RWPE2 (cell line): ENCODE measurements at regions not wholly inside any gene's neighbourhood (a gene's known extent, or its start where the extent isn't known, plus 50 kb on each side); places are given as distances from the start of the nearest gene placed in this dataset.

Experiments used
- ATAC-seq: fragments of 200-7000 bp; cut with Tn5 transposase; 3 replicates; pipeline ENCODE4 v1.9.1; 2021; ENCODE audit warnings: low read depth
- DNase-seq: peaks from one replicate; pipeline ENCODE4 v3.0.0-alpha.2; 2020; ENCODE audit warnings: low spot score
- H3K27ac ChIP-seq: fragments of 450-650 bp; 2 replicates; pipeline ENCODE4 v1.5.1; 2017; ENCODE audit warnings: mild to moderate bottlenecking; ENCODE audit not compliant: poor library complexity, severe bottlenecking
- H3K27me3 ChIP-seq: fragments of 250-450 bp; sonication (Bioruptor Pico); 2 replicates; pipeline ENCODE4 v1.5.1; 2021; ENCODE audit warnings: mild to moderate bottlenecking, moderate library complexity; ENCODE audit not compliant: insufficient read depth, poor library complexity, severe bottlenecking
- H3K36me3 ChIP-seq: fragments of 250-450 bp; sonication (Bioruptor Pico); 2 replicates; pipeline ENCODE4 v1.5.1; 2020; ENCODE audit warnings: low read depth, mild to moderate bottlenecking, moderate library complexity
- H3K4me1 ChIP-seq: fragments of 250-450 bp; sonication (Bioruptor Pico); 2 replicates; pipeline ENCODE4 v1.5.1; 2021; ENCODE audit warnings: mild to moderate bottlenecking, moderate library complexity; ENCODE audit not compliant: insufficient read depth, poor library complexity, severe bottlenecking
- H3K4me3 ChIP-seq: fragments of 250-450 bp; sonication (Bioruptor Pico); 2 replicates; pipeline ENCODE4 v1.5.1; 2021; ENCODE audit warnings: mild to moderate bottlenecking, moderate library complexity; ENCODE audit not compliant: severe bottlenecking
- H3K9me3 ChIP-seq: fragments of 250-450 bp; sonication (Bioruptor Pico); 2 replicates; pipeline ENCODE4 v1.5.1; 2021; ENCODE audit warnings: mild to moderate bottlenecking, moderate library complexity; ENCODE audit not compliant: severe bottlenecking
- CTCF ChIP-seq: fragments of 450-650 bp; IDR thresholded peaks from one replicate; pipeline ENCODE4 v1.5.1; 2017; ENCODE audit warnings: mild to moderate bottlenecking, moderate library complexity; ENCODE audit not compliant: poor library complexity, severe bottlenecking

DNA sequence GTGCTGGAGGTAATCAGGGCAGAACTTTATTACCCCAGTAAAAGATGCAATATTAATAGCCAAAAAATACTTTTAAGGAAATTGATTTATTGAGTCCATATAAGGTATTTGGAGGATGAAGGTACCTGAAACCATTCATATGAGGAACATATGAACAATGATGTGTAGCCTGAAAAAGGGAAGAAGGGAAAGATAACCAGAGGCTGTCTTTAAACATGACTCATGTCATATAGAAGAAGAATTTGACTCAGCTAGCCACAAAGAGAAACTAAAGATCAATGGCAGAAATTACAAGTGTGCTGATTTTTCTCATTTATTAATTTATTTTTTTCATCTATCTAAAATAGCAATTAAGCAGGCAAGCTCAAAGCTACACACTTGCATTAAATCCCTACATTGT lies 136.2 kb upstream of the DUSP10 start:
- no peaks in the 10 kb centered on the region for H3K9me3 ChIP-seq
- no peaks in the 10 kb centered on the region for H3K36me3 ChIP-seq
- no peaks in the 10 kb centered on the region for H3K4me1 ChIP-seq
- DNase-seq (no peak), ATAC-seq (no peak)
- H3K27me3 ChIP-seq, result no peaks in the 10 kb centered on the region
- H3K27ac ChIP-seq, result no peak overlapping the region
- TF ChIP-seq CTCF, result no peak
- no peak overlapping the region for H3K4me3 ChIP-seq

DNA sequence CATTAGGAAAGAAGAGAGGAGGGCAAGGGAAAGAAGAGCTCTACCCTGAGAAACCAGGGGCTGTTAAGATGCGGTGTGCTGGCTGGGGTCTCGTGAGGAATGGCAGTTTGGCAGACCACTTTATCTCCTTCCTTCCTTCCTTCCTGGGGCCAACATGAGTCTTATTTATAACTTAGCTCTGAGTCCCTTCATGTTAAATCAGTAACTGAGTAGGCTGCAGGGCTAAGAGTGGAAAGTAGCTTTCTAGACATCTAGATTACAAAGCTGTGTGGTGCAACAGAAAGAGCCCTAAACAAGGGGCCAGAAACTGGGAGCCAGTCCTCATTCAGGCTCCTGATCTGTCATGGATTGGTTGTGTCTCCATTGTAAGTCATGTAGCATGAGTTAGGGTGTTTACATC lies 135.4 kb upstream of the DUSP10 start:
- no peaks in the 10 kb centered on the region for H3K4me1 ChIP-seq
- no peaks in the 10 kb centered on the region for H3K9me3 ChIP-seq

GRCh38 chr1:221875004-221875330 lies 133.1 kb upstream of the DUSP10 start:
- Histone ChIP-seq H3K27me3 (no peaks in the 10 kb centered on the region), H3K9me3 (no peaks in the 10 kb centered on the region), H3K4me1 (no peaks in the 10 kb centered on the region), H3K36me3 (no peaks in the 10 kb centered on the region), H3K27ac (no peak overlapping the region), H3K4me3 (no peak overlapping the region)
- DNase-seq (no peak), ATAC-seq (no peak)
- no peak for TF ChIP-seq CTCF

More for the DNA sequence above, 135.4 kb upstream of the DUSP10 start:
- no peak for TF ChIP-seq CTCF
- Histone ChIP-seq H3K36me3 (no peaks in the 10 kb centered on the region), H3K27me3 (no peaks in the 10 kb centered on the region), H3K27ac (no peak overlapping the region), H3K4me3 (no peak overlapping the region)
- ATAC-seq, result no peak
- no peak for DNase-seq

- Histone ChIP-seq H3K4me3 (no peak overlapping the region), H3K36me3 (no peaks in the 10 kb centered on the region), H3K9me3 (no peaks in the 10 kb centered on the region), H3K27me3 (no peaks in the 10 kb centered on the region), H3K27ac (no peak overlapping the region), H3K4me1 (peaks cover 3% of the 10 kb centered on the region)
- no peak for TF ChIP-seq CTCF
- ATAC-seq, result no peak
- DNase-seq, result no peak
Measured at GRCh38 chr1:221874285-221875003, 132.6 kb upstream of the DUSP10 start.

- no peaks in the 10 kb centered on the region for H3K36me3 ChIP-seq
- no peak overlapping the region for H3K4me3 ChIP-seq
- DNase-seq, result no peak
- no peaks in the 10 kb centered on the region for H3K9me3 ChIP-seq
- H3K27me3 ChIP-seq, result no peaks in the 10 kb centered on the region
- ATAC-seq, result no peak
- no peak for TF ChIP-seq CTCF
- H3K4me1 ChIP-seq, result peaks cover 11% of the 10 kb centered on the region
- H3K27ac ChIP-seq, result no peak overlapping the region
Measured at GRCh38 chr1:221873673-221874072, 131.8 kb upstream of the DUSP10 start.
